HL-60 (cell line): ENCODE measurements at regions not wholly inside any gene's neighbourhood (a gene's known extent, or its start where the extent isn't known, plus 50 kb on each side); places are given as distances from the start of the nearest gene placed in this dataset.

Experiments used
- POLR2AphosphoS5 ChIP-seq: IDR thresholded peaks from 2 replicates; pipeline ENCODE4 v1.6.1; 2012; ENCODE audit warnings: low read depth
- TF ChIP-seq, protein P1 (sequence below): IDR thresholded peaks from one replicate; pipeline ENCODE4 v1.5.1; 2011; ENCODE audit warnings: low read length, control low read depth, inconsistent platforms; ENCODE audit not compliant: insufficient read depth

- TF ChIP-seq, protein P1, sequence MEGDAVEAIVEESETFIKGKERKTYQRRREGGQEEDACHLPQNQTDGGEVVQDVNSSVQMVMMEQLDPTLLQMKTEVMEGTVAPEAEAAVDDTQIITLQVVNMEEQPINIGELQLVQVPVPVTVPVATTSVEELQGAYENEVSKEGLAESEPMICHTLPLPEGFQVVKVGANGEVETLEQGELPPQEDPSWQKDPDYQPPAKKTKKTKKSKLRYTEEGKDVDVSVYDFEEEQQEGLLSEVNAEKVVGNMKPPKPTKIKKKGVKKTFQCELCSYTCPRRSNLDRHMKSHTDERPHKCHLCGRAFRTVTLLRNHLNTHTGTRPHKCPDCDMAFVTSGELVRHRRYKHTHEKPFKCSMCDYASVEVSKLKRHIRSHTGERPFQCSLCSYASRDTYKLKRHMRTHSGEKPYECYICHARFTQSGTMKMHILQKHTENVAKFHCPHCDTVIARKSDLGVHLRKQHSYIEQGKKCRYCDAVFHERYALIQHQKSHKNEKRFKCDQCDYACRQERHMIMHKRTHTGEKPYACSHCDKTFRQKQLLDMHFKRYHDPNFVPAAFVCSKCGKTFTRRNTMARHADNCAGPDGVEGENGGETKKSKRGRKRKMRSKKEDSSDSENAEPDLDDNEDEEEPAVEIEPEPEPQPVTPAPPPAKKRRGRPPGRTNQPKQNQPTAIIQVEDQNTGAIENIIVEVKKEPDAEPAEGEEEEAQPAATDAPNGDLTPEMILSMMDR, result no peak
- no peak for TF ChIP-seq POLR2AphosphoS5
These were observed 86.0 kb upstream of the VGLL3 start for GRCh38 chr3:87076946-87077345.
